HG03558 (cell line): ENCODE measurements at regions not wholly inside any gene's neighbourhood (a gene's known extent, or its start where the extent isn't known, plus 50 kb on each side); places are given as distances from the start of the nearest gene placed in this dataset.
"Not testable (repeated sequence)": the region's sequence is repeated elsewhere in the genome, so short reads cannot be mapped to it uniquely, and the experiment has no call there.

Source experiments
- ATAC-seq: cut with Tn5 transposase; IDR thresholded peaks from one replicate; pipeline ENCODE4 v1.9.1; 2021; ENCODE audit warnings: moderate number of reproducible peaks; ENCODE audit not compliant: unreplicated experiment; ENCODE audit errors: extremely low read depth

DNA sequence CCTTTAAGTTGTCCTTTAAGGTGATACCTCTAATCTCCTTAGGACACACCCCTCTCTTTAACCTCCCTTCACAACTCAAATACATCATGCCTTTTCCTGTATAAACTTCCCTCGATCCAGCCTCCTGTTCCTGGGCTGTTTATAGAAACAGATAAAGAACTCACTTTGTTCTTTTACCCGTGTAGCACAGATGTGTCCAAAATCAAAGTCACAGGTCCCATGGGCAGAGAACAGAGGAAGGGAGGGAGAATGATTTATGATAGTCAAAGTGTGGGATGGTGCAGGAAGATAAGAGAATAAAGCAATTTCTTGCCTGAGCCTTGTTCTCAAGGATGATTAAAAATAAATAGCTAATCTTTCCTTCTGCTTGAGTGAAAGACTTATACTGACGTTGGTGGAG is 50.3 kb upstream of the CABCOCO1 start:
- no peak for ATAC-seq

DNA sequence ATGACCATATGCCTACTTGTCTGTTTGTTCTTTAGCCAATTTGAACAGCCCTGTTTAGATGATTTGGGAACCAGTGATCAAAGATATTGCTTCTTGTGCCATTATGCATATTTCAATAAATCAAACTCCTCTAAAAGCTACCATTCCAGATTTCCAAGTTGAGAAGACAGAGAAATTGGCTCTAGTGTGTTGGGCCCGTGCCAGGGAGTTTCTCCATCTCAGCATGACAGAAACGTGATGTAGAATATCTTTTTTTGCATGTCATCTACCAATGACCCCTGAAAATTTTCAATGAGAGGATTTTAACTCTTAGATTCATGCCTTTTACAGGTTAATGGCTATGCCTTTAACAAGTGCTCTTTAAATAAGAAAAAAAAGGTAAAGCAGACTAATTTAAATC is 50.7 kb upstream of the CABCOCO1 start:
- no peak for ATAC-seq

- no peak for ATAC-seq
These were observed 53.0 kb upstream of the CABCOCO1 start for GRCh38 chr10:61609701-61610100.

- ATAC-seq: no peak
These were observed 54.3 kb upstream of the CABCOCO1 start for GRCh38 chr10:61608255-61609033.

DNA sequence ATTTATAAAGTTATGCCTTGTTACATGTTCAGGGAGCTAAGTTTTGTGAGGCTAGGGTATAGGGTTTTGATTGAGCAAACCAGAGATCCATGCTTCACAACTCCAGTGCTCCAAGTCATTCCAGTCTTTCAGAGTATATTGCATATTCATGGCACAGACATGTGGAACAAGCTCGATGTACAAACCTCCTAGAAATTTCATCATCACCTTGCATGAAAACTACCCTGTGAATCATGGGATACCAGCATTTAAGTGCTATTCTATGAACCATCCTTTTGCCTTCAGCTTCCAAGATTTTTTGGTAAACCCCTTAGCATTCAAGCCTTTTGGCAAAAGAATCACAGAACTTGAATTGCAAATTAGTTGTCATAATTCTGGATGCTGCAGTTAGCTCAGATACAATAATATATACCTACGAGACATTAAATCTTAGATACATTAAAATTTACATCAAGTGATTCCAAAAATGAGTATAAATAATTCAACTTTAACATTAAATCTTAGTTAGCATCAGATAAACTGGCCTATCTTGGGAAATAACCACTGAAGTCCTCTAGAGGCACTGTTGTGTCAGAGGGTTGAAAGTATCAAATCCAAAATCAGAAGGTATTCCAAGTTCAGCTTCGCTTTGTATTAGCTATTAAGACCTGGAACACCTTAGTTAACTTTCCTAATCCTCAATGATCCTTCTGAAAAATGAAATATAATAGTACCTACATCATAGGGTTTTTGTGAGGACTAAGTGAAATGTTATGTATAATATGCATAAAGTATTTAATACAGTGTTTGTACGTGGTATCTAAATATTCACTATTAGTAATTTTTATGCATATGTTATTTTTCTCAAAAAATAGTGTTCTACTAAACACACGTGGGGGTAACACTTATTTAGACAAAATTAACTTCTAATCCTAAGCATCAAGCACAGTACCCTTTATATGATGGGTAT is 55.5 kb upstream of the CABCOCO1 start:
- ATAC-seq: no peak

- no peak for ATAC-seq
These were observed 57.5 kb upstream of the CABCOCO1 start for GRCh38 chr10:61605221-61605620.

GRCh38 chr10:61600399-61600798 is 62.3 kb upstream of the CABCOCO1 start:
- ATAC-seq: no peak

DNA sequence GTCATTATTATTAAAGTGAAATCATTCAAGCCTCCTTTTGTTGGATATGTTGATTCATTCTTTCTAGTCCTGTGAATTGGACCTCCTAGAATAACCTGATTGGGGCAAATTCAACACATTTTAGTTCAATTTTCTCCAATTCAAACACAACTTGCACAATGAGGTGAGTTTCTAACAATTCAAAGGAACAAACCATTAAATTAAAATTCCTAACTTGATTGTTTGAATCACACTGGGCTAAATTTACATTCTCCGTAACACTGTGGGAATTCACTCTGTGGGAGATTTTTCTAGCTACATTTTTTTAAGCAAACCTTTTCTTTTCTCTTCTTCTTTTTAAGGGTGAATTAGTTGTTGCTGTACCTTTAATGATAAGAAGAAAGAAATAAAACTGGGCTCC is 68.3 kb upstream of the CABCOCO1 start:
- ATAC-seq: no peak

GRCh38 chr10:61592581-61592980 is 70.1 kb upstream of the CABCOCO1 start:
- ATAC-seq: no peak

DNA sequence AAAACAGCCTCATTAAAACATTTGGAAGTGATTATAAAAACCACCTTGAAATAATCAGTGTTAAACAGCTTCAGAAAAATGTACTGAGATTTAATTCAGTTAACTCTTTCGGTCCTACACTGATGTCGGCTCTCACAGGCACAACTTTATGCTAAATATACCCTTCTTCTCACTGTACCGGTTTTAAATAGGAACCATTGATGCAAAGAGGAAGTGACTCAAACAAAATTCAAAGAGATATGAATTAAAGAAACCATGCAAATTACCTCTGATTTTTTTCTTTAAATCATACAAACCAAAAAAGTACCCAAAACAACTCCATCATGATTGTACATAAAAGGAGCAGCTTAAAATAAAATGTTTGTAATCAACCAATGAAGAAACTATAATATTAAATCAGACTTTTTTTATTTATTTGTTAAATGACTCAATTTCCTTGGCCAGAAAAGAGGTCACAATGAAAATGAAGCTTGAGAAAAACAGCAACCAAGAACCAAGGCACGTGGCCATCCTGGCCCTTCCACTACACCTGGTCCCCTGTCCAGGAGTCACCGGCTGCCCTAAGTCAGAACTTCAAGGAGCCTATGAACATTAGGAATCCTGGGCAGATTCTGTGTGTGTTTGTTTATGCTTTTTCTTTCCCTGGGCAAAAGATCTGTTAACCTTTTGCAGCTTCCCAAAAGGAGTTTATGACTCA is 73.0 kb upstream of the CABCOCO1 start:
- no peak for ATAC-seq

GRCh38 chr10:61588770-61589211 is 73.9 kb upstream of the CABCOCO1 start:
- no peak for ATAC-seq

GRCh38 chr10:61586829-61587228 is 75.9 kb upstream of the CABCOCO1 start:
- no peak for ATAC-seq

GRCh38 chr10:61580608-61581007 is 82.1 kb upstream of the CABCOCO1 start:
- ATAC-seq: no peak

- ATAC-seq: not testable (repeated sequence)
These were observed 92.5 kb upstream of the CABCOCO1 start for GRCh38 chr10:61570204-61570603.

DNA sequence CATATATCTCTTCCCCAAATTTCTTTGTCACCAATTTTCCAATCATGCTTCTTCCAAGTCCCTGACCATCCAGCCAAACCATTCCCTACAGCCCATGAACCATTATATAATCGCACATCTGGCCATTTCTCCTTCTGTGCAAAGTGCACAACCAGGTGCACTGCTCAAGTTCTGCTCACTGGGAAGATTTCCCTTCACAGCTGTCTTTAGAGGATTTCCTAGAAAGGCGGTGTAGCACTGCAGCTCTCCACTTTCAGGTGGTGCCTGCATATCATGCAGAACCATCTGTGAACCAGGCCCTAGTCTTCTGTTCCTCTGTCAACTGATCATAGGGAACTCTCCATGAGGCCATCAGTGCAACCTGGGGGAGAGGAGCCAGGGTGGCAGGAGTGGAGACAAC is 95.0 kb upstream of the CABCOCO1 start:
- no peak for ATAC-seq

- no peak for ATAC-seq
These were observed 96.7 kb upstream of the CABCOCO1 start for GRCh38 chr10:61565819-61566560.

DNA sequence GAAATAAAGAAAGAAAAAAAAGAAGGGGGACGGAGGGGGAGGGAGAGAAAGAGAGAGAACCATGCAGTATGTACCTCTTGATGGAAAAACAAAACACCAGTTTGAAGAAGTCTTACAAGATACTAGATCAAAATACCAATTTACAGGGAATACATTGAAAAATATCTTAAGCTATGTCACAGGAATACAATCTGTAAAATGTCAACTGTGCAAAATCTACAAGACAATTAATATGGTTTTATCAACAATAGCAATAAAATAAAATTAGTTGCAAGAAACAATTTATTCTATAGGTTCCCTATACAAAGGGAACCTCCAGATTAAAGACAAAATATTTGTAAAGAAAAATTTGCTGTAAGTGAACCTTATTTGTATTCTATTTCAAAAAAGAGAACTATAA is 98.3 kb upstream of the CABCOCO1 start:
- ATAC-seq: no peak

- no peak for ATAC-seq
These were observed 103.1 kb upstream of the CABCOCO1 start for GRCh38 chr10:61559615-61560014.

DNA sequence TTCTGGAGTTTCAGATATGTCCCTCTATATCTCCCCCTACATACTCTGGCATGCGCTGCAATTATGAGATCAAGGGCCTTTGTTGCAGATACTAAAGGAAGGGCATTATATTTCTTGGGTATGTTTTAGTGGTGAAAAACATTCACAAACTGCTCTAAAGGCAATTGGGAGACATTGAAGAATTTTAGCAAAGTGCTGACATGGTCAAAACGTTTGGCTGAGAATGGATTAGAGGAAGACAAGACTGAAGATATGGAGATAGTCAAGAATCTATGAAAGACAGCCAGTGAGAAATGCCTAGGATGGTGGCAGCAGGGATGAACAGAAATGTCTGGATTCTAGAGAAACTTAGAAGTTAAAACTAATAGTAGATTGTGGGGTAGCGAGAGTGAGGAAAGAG is 104.5 kb upstream of the CABCOCO1 start:
- no peak for ATAC-seq

- ATAC-seq: no peak
These were observed 101.7 kb upstream of the TMEM26 start for GRCh38 chr10:61554925-61555324.
